CD14-positive monocyte (primary cell): ENCODE measurements at regions not wholly inside any gene's neighbourhood (a gene's known extent, or its start where the extent isn't known, plus 50 kb on each side); places are given as distances from the start of the nearest gene placed in this dataset.

Source experiments
- DNase-seq, 3 donors: peaks; one replicate each; pipeline ENCODE4 v3.0.0-alpha.2; 2011 to 2022
- H2AFZ ChIP-seq: 2 replicates; pipeline ENCODE4 v1.6.0; 2012; ENCODE audit warnings: mild to moderate bottlenecking, low read depth, low read length, inconsistent platforms; ENCODE audit not compliant: insufficient read depth, poor library complexity, severe bottlenecking
- H3K27ac ChIP-seq, 2 donors: 1 replicate in 1 of 2; 2 replicates in 1 of 2; pipeline ENCODE4 v1.5.1; 2012 to 2013; ENCODE audit warnings: low read length in 2 of 2, control low read depth in 1 of 2, inconsistent platforms in 1 of 2, low read depth in 1 of 2, mild to moderate bottlenecking in 1 of 2
- H3K27me3 ChIP-seq, 2 donors: one replicate each; pipeline versions ENCODE4 v1.6.0 to v1.6.1; 2011 to 2013; ENCODE audit warnings: low read length in 2 of 2; ENCODE audit not compliant: control insufficient read depth in 2 of 2, insufficient read depth in 2 of 2
- H3K36me3 ChIP-seq, 2 donors: replicated peaks in 1 of 2; 1 replicate in 1 of 2; 2 replicates in 1 of 2; pipeline versions ENCODE4 v1.5.1 to v1.6.1; 2012 to 2013; ENCODE audit warnings: low read length in 2 of 2, control low read depth in 1 of 2, inconsistent platforms in 1 of 2, mild to moderate bottlenecking in 1 of 2; ENCODE audit not compliant: insufficient read depth in 2 of 2, control insufficient read depth in 1 of 2
- H3K4me1 ChIP-seq, 2 donors: 1 replicate in 1 of 2; 2 replicates in 1 of 2; pipeline versions ENCODE4 v1.5.1 to v1.6.1; 2012 to 2013; ENCODE audit warnings: low read length in 2 of 2, control low read depth in 1 of 2, inconsistent platforms in 1 of 2, mild to moderate bottlenecking in 1 of 2, moderate library complexity in 1 of 2; ENCODE audit not compliant: insufficient read depth in 2 of 2, control insufficient read depth in 1 of 2
- H3K4me2 ChIP-seq: replicated peaks from 2 replicates; pipeline ENCODE3; 2012; ENCODE audit warnings: low read length, moderate library complexity, mild to moderate bottlenecking; ENCODE audit not compliant: poor library complexity, severe bottlenecking; ENCODE audit errors: extremely low read depth
- H3K4me3 ChIP-seq, 3 experiments: fragments of 200-600 bp in 1 of 3; sonication (generic) in 1 of 3; replicated peaks in 1 of 3; 1 replicate in 2 of 3; 2 replicates in 1 of 3; pipeline ENCODE4 v1.5.1; 2011 to 2013; ENCODE audit warnings: low read length in 3 of 3, mild to moderate bottlenecking in 3 of 3, control low read depth in 2 of 3, low read depth in 2 of 3, inconsistent platforms in 1 of 3, moderate library complexity in 1 of 3
- H3K79me2 ChIP-seq: 2 replicates; pipeline ENCODE4 v1.6.0; 2012; ENCODE audit warnings: mild to moderate bottlenecking, control low read depth, inconsistent platforms, low read length, moderate library complexity; ENCODE audit not compliant: insufficient read depth
- H3K9ac ChIP-seq: 2 replicates; pipeline ENCODE4 v1.6.0; 2017; ENCODE audit warnings: low read length, mild to moderate bottlenecking; ENCODE audit not compliant: insufficient read depth, poor library complexity, severe bottlenecking
- H3K9me3 ChIP-seq, 2 donors: replicated peaks in 1 of 2; 1 replicate in 1 of 2; 2 replicates in 1 of 2; pipeline versions ENCODE4 v1.5.1 to v1.6.1; 2012 to 2013; ENCODE audit warnings: low read length in 2 of 2, control low read depth in 1 of 2; ENCODE audit not compliant: control insufficient read depth in 1 of 2, insufficient read depth in 1 of 2
- H4K20me1 ChIP-seq: 2 replicates; pipeline ENCODE4 v1.6.0; 2012; ENCODE audit warnings: mild to moderate bottlenecking, low read length, control low read depth, moderate library complexity; ENCODE audit not compliant: insufficient read depth
- H3K27ac Mint-ChIP-seq, 7 donors: one replicate each; pipeline ENCODE4 v1.8.0; 2020; ENCODE audit warnings: mild to moderate bottlenecking in 7 of 7, mixed read lengths in 7 of 7, moderate library complexity in 6 of 7, inconsistent platforms in 2 of 7
- H3K27me3 Mint-ChIP-seq, 3 donors: one replicate each; pipeline ENCODE4 v1.8.0; 2021 to 2022; ENCODE audit warnings: low read depth in 3 of 3, mild to moderate bottlenecking in 3 of 3, mixed read lengths in 3 of 3, moderate library complexity in 3 of 3, inconsistent platforms in 1 of 3
- H3K36me3 Mint-ChIP-seq, 2 donors: one replicate each; pipeline ENCODE4 v1.8.0; 2020; ENCODE audit warnings: mixed read lengths in 2 of 2, inconsistent platforms in 1 of 2, mild to moderate bottlenecking in 1 of 2
- H3K4me1 Mint-ChIP-seq: one replicate; pipeline ENCODE4 v1.8.0; 2020; ENCODE audit warnings: mild to moderate bottlenecking, mixed read lengths
- H3K4me3 Mint-ChIP-seq, 2 donors: one replicate each; pipeline ENCODE4 v1.8.0; 2020; ENCODE audit warnings: mild to moderate bottlenecking in 2 of 2, mixed read lengths in 2 of 2, moderate library complexity in 1 of 2
- H3K9me3 Mint-ChIP-seq, 7 donors: one replicate each; pipeline ENCODE4 v1.8.0; 2020 to 2022; ENCODE audit warnings: mixed read lengths in 7 of 7, mild to moderate bottlenecking in 6 of 7, moderate library complexity in 6 of 7, inconsistent platforms in 2 of 7
- WGBS: methylation state at CpG from one replicate; pipeline ENCODE4 v1.1.5; 2013; ENCODE audit warnings: missing lambda C conversion rate; ENCODE audit not compliant: insufficient coverage; 5-methylcytosine and 5-hydroxymethylcytosine counted together
- intact Hi-C, 2 donors: fragments of 100-400 bp; cut with micrococcal nuclease; formaldehyde crosslinking; loops; one replicate each; pipeline versions ENCODE4 v1.15.0 to v1.15.1; 2023
- TF ChIP-seq, protein P1 (sequence below): fragments of 200-600 bp; IDR thresholded peaks from one replicate; pipeline ENCODE4 v1.8.0; 2022; ENCODE audit warnings: antibody characterized with exemption, mild to moderate bottlenecking

- Histone ChIP-seq H2AFZ (no peak overlapping the region), H3K9ac (no peak overlapping the region), H3K79me2 (no peaks in the 10 kb centered on the region), H3K4me3 (no peak overlapping the region), H3K36me3 (no peaks in the 10 kb centered on the region), H3K27ac (no peak overlapping the region), H4K20me1 (no peaks in the 10 kb centered on the region), H3K4me1 (peaks cover 2 to 3% of the 10 kb centered on the region in 2 donors), H3K4me2 (no peak overlapping the region), H3K9me3 (peaks cover 3 to 4% of the 10 kb centered on the region in 2 donors), H3K27me3 (no peaks in the 10 kb centered on the region)
- H3K27me3 Mint-ChIP-seq = no peaks in the 10 kb centered on the region
- H3K4me3 Mint-ChIP-seq = no peak overlapping the region
- no peaks in the 10 kb centered on the region for H3K36me3 Mint-ChIP-seq
- H3K27ac Mint-ChIP-seq = no peak overlapping the region
- TF ChIP-seq, protein P1, sequence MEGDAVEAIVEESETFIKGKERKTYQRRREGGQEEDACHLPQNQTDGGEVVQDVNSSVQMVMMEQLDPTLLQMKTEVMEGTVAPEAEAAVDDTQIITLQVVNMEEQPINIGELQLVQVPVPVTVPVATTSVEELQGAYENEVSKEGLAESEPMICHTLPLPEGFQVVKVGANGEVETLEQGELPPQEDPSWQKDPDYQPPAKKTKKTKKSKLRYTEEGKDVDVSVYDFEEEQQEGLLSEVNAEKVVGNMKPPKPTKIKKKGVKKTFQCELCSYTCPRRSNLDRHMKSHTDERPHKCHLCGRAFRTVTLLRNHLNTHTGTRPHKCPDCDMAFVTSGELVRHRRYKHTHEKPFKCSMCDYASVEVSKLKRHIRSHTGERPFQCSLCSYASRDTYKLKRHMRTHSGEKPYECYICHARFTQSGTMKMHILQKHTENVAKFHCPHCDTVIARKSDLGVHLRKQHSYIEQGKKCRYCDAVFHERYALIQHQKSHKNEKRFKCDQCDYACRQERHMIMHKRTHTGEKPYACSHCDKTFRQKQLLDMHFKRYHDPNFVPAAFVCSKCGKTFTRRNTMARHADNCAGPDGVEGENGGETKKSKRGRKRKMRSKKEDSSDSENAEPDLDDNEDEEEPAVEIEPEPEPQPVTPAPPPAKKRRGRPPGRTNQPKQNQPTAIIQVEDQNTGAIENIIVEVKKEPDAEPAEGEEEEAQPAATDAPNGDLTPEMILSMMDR = no peak
- intact Hi-C loops = loop anchor here in 1 of 2 donors (10.0 kb wide), 1 partner anchor 573 kb away; the partner anchor contains the start of gene SPRY2
- peaks cover 0 to 13% (median 8%) of the 10 kb centered on the region in 7 donors for H3K9me3 Mint-ChIP-seq
- peaks cover 7% of the 10 kb centered on the region for H3K4me1 Mint-ChIP-seq
- no peak for DNase-seq
Observed at GRCh38 chr13:79771493-79771892, 290.5 kb downstream of the NDFIP2 start.

DNA sequence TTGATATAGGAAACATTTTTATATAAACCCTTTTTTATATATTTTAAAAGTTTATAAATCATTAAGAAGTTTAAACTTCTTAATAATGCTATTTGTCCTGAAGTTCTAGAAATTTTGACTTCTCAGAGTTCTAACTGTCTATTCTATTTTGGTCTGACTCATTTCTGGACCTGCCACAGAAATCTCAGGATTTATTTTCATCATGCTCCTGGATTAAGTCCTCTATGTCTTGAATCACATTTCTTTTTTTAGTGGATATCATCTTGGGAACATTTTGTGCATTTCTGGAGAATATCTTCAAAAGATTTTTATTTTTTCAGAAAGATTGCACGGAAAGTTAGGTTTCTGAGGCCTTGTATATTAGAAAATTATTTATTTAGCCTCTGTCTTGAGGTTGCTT lies 289.1 kb downstream of the NDFIP2 start:
- Mint-ChIP-seq H3K4me1 (no peaks in the 10 kb centered on the region), H3K36me3 (no peaks in the 10 kb centered on the region)
- intact Hi-C loops = loop anchor here in 1 of 2 donors (10.0 kb wide), 1 partner anchor 575 kb away; the partner anchor contains the start of gene SPRY2

More for the DNA sequence above, 289.1 kb downstream of the NDFIP2 start:
- Histone ChIP-seq H3K4me2 (no peak overlapping the region), H3K27ac (no peak overlapping the region), H3K9me3 (peaks cover 3 to 4% of the 10 kb centered on the region in 2 donors), H3K4me1 (no peaks in the 10 kb centered on the region), H3K27me3 (no peaks in the 10 kb centered on the region), H4K20me1 (no peaks in the 10 kb centered on the region), H2AFZ (no peak overlapping the region), H3K79me2 (no peaks in the 10 kb centered on the region), H3K9ac (no peak overlapping the region), H3K4me3 (no peak overlapping the region), H3K36me3 (no peaks in the 10 kb centered on the region)
- no peak overlapping the region for H3K4me3 Mint-ChIP-seq
- H3K9me3 Mint-ChIP-seq = peaks cover 0 to 13% (median 8%) of the 10 kb centered on the region in 7 donors
- TF ChIP-seq, protein P1 = no peak
- no peak for DNase-seq
- WGBS = no CpG with 5 or more reads among the region's 1 CpG
- no peak overlapping the region for H3K27ac Mint-ChIP-seq
- H3K27me3 Mint-ChIP-seq = no peaks in the 10 kb centered on the region
